ENCODE measurements at regions not wholly inside any gene's neighbourhood (a gene's known extent, or its start where the extent isn't known, plus 50 kb on each side); places are given as distances from the start of the nearest gene placed in this dataset.

DNA sequence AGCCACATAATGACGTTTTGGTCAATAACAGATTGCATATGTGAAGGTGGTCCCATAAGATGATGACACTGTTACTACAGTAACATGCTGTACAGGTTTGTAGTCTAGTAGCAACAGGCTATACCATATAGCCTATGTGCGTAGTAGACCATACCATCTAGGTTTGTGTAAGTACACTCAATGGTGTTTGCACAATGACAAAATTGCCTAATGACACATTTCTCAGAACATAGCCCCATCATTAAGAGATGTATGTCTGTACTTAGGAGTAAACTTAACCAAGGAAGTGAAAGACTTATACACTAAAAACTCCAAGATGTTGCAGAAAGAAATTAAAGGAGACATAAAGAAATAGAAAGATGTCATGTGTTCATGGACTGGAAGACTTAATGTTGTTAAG lies 66.2 kb downstream of the RPLP1 start:
- no peak overlapping the region for H3K27ac ChIP-seq (ENCODE audit: low read depth, low read length)
- H3K4me3 ChIP-seq (ENCODE audit: low read length), result no peak overlapping the region
- H3K4me1 ChIP-seq (ENCODE audit: insufficient read depth, low read length), result peaks cover 4% of the 10 kb centered on the region
- H3K9ac ChIP-seq (ENCODE audit: low read depth, low read length), result no peak overlapping the region
- H3K36me3 ChIP-seq (ENCODE audit: insufficient read depth, low read length), result no peaks in the 10 kb centered on the region
- no peaks in the 10 kb centered on the region for H3K27me3 ChIP-seq (ENCODE audit: insufficient read depth, low read length)
- H3K9me3 ChIP-seq (ENCODE audit: insufficient read depth, low read depth, low read length), result peaks cover 4% of the 10 kb centered on the region; the same call in 1 of the 2 replicates
- WGBS, result 87% methylated on average over 2 of the region's 2 CpGs

DNA sequence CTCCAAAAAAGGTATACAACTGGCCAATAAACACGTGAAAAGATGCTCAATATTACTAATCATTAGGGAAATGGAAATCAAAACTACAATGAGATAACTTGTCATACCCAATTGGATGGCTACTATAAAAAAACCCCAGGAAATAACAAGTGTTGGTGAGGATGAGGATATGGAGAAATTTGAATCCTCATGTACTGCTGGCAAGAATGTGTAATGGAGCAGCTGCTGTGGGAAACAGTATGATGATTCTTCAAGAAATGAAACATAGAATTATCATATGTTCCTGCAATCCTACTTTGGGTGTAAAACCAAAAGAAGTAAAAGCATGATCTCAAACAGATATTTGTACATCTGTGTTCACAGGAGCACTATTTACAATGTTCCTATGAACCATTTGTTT lies 67.4 kb downstream of the RPLP1 start:
- peaks cover 14% of the 10 kb centered on the region for H3K4me1 ChIP-seq (ENCODE audit: insufficient read depth, low read length)
- no peaks in the 10 kb centered on the region for H3K36me3 ChIP-seq (ENCODE audit: insufficient read depth, low read length)
- no peaks in the 10 kb centered on the region for H3K27me3 ChIP-seq (ENCODE audit: insufficient read depth, low read length)
- no peak overlapping the region for H3K4me3 ChIP-seq (ENCODE audit: low read length)
- no peak overlapping the region for H3K9ac ChIP-seq (ENCODE audit: low read depth, low read length)
- H3K9me3 ChIP-seq (ENCODE audit: insufficient read depth, low read depth, low read length), result peaks cover 4% of the 10 kb centered on the region; the same call in 1 of the 2 replicates
- WGBS, result no CpG with 5 or more reads among the region's 1 CpG
- H3K27ac ChIP-seq (ENCODE audit: low read depth, low read length), result no peak overlapping the region

DNA sequence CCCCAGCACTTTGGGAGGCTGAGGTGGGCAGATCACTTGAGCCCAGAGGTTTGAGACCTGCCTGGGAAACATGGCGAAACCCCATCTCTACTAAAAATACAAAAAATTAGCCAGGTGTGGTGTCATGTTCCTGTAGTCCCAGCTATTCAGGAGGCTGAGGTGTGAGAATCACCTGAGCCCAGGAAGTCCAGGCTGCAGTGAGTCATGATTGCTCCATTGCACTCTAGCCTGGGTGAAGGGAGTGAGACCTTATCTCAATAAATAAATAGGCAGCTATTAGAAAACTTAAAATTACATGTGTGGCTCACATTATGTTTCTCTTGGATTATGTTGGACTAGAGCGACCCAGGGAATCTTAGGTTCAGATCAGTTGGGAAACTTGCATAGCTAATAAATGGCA lies 69.7 kb downstream of the RPLP1 start:
- H3K4me3 ChIP-seq (ENCODE audit: low read length), result no peak overlapping the region
- WGBS, result 91% methylated on average over 2 of the region's 2 CpGs
- H3K9ac ChIP-seq (ENCODE audit: low read depth, low read length), result no peak overlapping the region
- H3K36me3 ChIP-seq (ENCODE audit: insufficient read depth, low read length), result no peaks in the 10 kb centered on the region
- no peaks in the 10 kb centered on the region for H3K27me3 ChIP-seq (ENCODE audit: insufficient read depth, low read length)
- peaks cover 14% of the 10 kb centered on the region for H3K4me1 ChIP-seq (ENCODE audit: insufficient read depth, low read length)
- H3K9me3 ChIP-seq (ENCODE audit: insufficient read depth, low read depth, low read length), result no peaks in the 10 kb centered on the region
- no peak overlapping the region for H3K27ac ChIP-seq (ENCODE audit: low read depth, low read length)

DNA sequence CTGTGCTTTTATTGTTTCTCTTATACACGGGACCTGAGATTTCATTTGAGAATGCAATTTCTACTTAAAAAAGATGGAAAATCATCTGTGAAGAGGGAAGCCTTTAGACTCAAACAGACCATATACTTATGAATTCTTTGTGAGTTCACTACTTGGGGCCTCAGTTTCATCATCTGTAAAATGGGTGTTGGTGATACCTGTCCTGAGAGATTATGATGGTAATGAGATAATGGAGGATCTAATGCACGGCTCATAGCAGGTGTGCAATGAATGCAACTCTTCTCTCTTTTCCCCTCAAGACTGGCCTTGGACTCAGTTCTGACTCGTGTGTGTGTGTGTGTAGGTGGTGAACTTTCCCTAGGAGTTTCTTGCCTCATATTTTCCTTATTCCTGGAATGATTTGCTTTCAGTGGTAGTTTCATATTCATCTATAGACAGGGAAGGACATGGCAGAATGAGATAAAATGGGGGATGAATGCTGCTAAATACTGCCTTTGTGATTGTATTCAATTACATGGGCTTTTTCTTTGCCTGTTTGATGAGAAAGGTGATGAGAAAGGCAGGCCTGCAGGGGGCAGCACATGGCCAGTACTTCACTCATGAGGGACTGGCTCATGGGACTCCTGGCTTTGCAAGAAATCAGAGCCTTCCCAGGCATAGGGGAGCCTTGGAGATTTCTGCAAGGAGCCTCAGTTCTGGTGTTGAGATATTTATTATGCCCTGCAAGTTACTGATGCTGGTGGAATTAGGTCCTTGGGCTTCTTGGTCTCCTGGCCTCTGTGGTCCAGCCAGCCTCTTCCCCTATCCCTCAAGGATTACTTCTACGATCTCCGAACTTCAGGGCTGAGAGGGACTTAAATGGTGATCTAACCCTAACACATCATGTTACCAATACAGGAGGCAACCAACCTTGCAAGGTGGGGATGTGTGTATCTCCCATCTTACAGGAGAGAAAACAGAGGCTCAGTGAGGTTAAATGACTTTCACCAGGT lies 70.7 kb downstream of the RPLP1 start:
- no peak overlapping the region for H3K9ac ChIP-seq (ENCODE audit: low read depth, low read length)
- H3K4me1 ChIP-seq (ENCODE audit: insufficient read depth, low read length), result peaks cover 19% of the 10 kb centered on the region
- H3K27me3 ChIP-seq (ENCODE audit: insufficient read depth, low read length), result no peaks in the 10 kb centered on the region
- no peak overlapping the region for H3K4me3 ChIP-seq (ENCODE audit: low read length)
- H3K36me3 ChIP-seq (ENCODE audit: insufficient read depth, low read length), result no peaks in the 10 kb centered on the region
- no peak overlapping the region for H3K27ac ChIP-seq (ENCODE audit: low read depth, low read length)
- H3K9me3 ChIP-seq (ENCODE audit: insufficient read depth, low read depth, low read length), result no peaks in the 10 kb centered on the region
- WGBS, result 80% methylated on average over 4 of the region's 5 CpGs

DNA sequence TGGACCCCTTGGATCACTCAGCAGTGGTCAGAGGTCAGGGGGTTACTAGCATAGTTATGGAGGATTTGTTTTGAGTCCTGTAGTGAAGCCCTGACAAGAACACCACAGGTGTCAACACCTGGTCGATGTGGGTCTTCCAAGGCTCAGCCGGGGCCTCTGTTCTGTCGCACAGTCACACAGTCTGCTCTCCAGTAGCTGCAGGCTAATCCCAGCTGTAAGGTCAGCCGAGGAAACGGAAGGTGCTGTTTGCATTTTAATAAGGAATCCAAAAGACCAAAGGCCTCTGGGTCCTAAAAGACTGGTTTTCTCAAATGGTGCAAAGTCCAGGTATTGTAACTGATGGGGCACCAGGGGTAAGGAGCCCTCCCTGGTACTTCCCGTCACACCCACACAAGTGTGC lies 71.7 kb downstream of the RPLP1 start:
- Histone ChIP-seq H3K9ac (ENCODE audit: low read depth, low read length) (no peak overlapping the region), H3K27me3 (ENCODE audit: insufficient read depth, low read length) (no peaks in the 10 kb centered on the region), H3K9me3 (ENCODE audit: insufficient read depth, low read depth, low read length) (no peaks in the 10 kb centered on the region), H3K36me3 (ENCODE audit: insufficient read depth, low read length) (no peaks in the 10 kb centered on the region), H3K4me3 (ENCODE audit: low read length) (no peak overlapping the region), H3K27ac (ENCODE audit: low read depth, low read length) (no peak overlapping the region; the same call in 1 of the 2 replicates), H3K4me1 (ENCODE audit: insufficient read depth, low read length) (peaks cover 19% of the 10 kb centered on the region)
- 31% methylated on average over 6 of the region's 6 CpGs for WGBS

DNA sequence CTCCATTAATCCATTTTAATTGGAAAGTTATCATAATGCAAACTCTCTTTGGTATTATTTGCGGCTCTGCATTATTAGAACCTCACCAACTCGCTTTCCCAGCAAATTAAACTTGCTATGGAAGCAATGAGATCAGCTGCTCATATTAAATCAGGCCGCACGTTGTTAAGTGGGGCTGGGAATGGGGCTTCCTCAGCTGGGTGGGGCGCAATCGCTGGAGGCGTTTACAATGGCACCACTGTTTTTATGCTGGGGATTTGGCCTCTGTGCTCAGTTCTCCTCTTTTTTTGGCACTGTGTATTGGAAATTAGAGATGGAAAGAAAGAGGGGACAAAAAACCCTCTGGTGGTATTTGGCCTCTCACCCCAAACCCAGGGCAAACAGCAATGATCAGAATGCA lies 72.2 kb downstream of the RPLP1 start:
- Histone ChIP-seq H3K36me3 (ENCODE audit: insufficient read depth, low read length) (no peaks in the 10 kb centered on the region), H3K4me3 (ENCODE audit: low read length) (no peak overlapping the region), H3K27ac (ENCODE audit: low read depth, low read length) (no peak overlapping the region), H3K9ac (ENCODE audit: low read depth, low read length) (no peak overlapping the region), H3K4me1 (ENCODE audit: insufficient read depth, low read length) (peaks cover 19% of the 10 kb centered on the region), H3K27me3 (ENCODE audit: insufficient read depth, low read length) (no peaks in the 10 kb centered on the region), H3K9me3 (ENCODE audit: insufficient read depth, low read depth, low read length) (no peaks in the 10 kb centered on the region)
- WGBS, result 93% methylated on average over 7 of the region's 7 CpGs

DNA sequence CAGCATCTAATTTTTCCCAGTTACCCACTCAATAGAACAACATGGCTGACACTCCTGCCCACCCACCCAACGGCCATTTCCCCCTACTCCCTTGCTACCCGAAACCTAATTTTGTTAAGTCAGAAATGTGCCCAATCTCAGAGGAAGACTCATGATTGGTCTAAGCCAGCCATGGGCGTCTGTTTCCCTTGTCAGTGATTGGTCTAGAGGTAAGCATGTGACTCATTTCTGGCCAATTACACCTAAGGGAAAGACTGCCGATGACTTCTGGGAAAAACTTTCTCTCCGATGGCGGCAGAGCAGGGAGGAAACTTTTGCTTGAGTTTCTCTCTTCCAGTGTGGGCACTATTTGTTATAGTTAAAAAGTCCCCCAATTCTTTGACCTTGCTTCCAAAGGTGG lies 72.9 kb downstream of the RPLP1 start:
- no peak overlapping the region for H3K4me3 ChIP-seq (ENCODE audit: low read length)
- no peak overlapping the region for H3K9ac ChIP-seq (ENCODE audit: low read depth, low read length)
- H3K9me3 ChIP-seq (ENCODE audit: insufficient read depth, low read depth, low read length), result no peaks in the 10 kb centered on the region
- H3K36me3 ChIP-seq (ENCODE audit: insufficient read depth, low read length), result no peaks in the 10 kb centered on the region
- 92% methylated on average over 6 of the region's 6 CpGs for WGBS
- peaks cover 19% of the 10 kb centered on the region for H3K4me1 ChIP-seq (ENCODE audit: insufficient read depth, low read length)
- H3K27me3 ChIP-seq (ENCODE audit: insufficient read depth, low read length), result 0 out of 2 replicates have a peak, but pooled peaks cover under 1% of the 10 kb centered on the region
- H3K27ac ChIP-seq (ENCODE audit: low read depth, low read length), result no peak overlapping the region

DNA sequence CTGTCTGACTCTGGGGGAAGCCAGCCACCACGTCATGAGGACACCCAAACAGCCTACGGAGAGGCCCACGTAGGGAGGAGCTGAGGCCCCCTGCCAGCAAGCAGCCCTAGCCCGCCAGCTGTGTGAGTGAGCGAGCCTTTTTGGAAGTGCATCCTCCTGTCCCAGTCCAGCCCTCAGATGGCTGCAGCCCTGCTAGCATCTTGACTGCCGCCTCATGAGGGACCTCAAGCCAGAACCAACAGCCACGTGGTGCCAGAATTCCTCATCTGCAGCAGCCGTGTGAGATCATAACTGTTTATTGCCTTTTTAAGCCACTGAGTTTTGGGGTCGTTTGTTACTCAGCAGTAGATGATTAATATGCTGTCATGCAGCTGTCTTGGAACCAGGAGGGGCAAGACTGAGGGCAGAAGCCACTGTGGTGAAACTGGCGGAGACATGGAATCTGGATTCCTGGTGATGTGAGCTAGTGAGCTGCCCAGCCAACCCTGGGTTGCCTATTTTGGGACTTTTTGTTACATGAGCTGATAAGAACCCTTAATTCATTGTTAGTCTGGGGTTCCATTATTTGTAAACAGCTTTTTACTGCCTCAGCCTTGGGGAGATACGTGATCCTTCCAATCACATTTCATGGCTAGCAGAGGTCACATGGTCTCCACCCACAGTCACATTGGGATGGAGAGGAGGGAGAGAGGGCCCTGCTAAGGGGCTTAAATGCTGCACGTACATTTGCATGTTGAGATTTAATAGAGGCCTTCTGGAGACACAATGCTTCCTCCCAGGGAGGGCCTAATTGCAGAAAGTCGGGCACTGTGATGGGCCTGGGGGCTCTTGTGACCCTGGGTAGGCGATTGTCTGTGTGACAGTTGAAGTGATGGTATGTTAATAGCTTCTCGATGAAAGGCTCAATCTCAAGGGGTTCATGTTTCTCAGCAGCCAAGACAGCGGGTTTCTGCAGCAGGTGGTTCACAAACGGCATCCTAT lies 73.8 kb downstream of the RPLP1 start:
- Histone ChIP-seq H3K9ac (ENCODE audit: low read depth, low read length) (no peak overlapping the region), H3K27ac (ENCODE audit: low read depth, low read length) (peak overlapping the region; percentile 3; the same call in 1 of the 2 replicates), H3K36me3 (ENCODE audit: insufficient read depth, low read length) (no peaks in the 10 kb centered on the region), H3K4me3 (ENCODE audit: low read length) (no peak overlapping the region), H3K27me3 (ENCODE audit: insufficient read depth, low read length) (0 out of 2 replicates have a peak, but pooled peaks cover 2% of the 10 kb centered on the region), H3K4me1 (ENCODE audit: insufficient read depth, low read length) (peaks cover 28% of the 10 kb centered on the region), H3K9me3 (ENCODE audit: insufficient read depth, low read depth, low read length) (no peaks in the 10 kb centered on the region)
- 64% methylated on average over 17 of the region's 17 CpGs for WGBS

DNA sequence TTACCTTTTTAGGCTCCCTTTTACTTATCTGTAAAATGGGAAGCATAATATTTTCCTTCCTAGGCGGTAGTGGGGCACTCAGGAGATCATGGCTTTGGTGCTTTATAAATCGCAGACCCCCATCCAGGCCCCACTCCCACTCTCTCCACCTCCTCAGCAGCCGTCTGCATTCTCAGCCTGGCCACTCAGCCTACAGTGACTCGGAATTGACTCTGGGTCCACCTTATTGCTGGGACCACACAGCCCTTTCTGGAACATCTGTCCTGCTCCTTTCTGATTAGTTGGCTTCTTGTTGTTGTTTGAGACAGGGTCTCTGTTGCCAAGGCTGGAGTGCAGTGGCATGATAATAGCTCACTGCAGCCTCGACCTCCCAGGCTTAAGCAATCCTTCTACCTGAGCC lies 76.5 kb downstream of the RPLP1 start:
- Histone ChIP-seq H3K4me3 (ENCODE audit: low read length) (no peak overlapping the region), H3K9ac (ENCODE audit: low read depth, low read length) (no peak overlapping the region), H3K4me1 (ENCODE audit: insufficient read depth, low read length) (peaks cover 29% of the 10 kb centered on the region), H3K27me3 (ENCODE audit: insufficient read depth, low read length) (0 out of 2 replicates have a peak, but pooled peaks cover 2% of the 10 kb centered on the region), H3K9me3 (ENCODE audit: insufficient read depth, low read depth, low read length) (no peaks in the 10 kb centered on the region), H3K36me3 (ENCODE audit: insufficient read depth, low read length) (no peaks in the 10 kb centered on the region), H3K27ac (ENCODE audit: low read depth, low read length) (no peak overlapping the region)
- WGBS, result 84% methylated on average over 5 of the region's 5 CpGs

DNA sequence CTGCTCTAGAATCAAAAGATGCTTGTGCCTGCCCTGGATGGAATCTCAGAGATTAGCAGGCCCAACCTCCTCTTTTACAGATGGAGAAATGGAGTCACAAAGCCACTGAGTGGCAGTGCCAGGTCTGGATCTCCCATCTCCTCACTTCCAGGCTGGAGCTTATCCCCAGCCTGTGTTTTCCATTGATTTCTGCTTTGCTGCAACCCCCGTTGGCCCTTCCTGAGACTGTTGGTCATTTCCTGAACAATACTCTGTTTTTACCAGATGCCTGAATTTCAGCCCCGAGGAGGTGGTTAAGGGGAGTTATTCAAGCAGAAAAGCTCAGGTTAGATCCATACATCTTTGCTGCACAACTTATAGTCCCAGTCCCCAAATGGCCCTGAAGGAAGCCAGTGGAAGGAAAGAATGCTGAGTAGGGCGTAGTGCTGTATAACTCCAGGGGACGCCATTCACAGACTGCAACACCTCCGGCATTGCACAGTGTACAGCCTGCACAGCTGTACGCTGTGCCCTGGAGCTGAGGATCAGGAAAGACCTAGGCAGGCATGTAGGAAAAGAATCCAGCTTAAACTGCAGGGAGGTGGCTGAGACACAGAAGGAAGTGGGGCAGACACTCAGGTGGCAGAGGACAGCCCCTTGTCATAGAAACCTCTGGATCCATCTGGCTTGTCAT lies 77.5 kb downstream of the RPLP1 start:
- Histone ChIP-seq H3K9me3 (ENCODE audit: insufficient read depth, low read depth, low read length) (no peaks in the 10 kb centered on the region), H3K4me3 (ENCODE audit: low read length) (no peak overlapping the region), H3K4me1 (ENCODE audit: insufficient read depth, low read length) (peaks cover 21% of the 10 kb centered on the region), H3K36me3 (ENCODE audit: insufficient read depth, low read length) (no peaks in the 10 kb centered on the region), H3K27me3 (ENCODE audit: insufficient read depth, low read length) (0 out of 2 replicates have a peak, but pooled peaks cover 2% of the 10 kb centered on the region), H3K27ac (ENCODE audit: low read depth, low read length) (no peak overlapping the region), H3K9ac (ENCODE audit: low read depth, low read length) (no peak overlapping the region)
- WGBS, result 79% methylated on average over 6 of the region's 6 CpGs
